ENCODE measurements at regions not wholly inside any gene's neighbourhood (a gene's known extent, or its start where the extent isn't known, plus 50 kb on each side); places are given as distances from the start of the nearest gene placed in this dataset.

DNA sequence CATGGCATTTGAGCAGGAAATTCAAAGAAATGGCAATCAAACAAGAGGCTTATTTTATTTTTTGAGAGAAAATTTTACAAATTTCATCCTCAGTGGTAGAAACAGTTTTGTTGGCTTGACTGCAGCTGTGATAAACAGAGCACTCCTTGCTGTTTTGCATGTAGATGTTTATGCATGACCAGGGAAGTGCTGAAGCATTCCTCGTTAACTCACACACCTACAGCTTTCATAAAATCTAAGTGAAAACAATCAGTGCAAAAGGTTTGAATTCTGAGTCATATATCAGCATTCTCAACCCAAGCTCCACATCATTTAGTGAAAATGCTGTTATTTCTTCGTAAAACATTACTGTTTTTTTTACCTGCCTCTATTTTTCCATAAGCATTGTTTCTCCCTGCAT, 146.6 kb upstream of the CCDC68 start:
- DNase-seq, result no peak
- no peaks in the 10 kb centered on the region for H3K9me3 ChIP-seq
- TF ChIP-seq POLR2A (IDR thresholded peaks at IDR 0.05), result no peak
- TF ChIP-seq, protein P1, sequence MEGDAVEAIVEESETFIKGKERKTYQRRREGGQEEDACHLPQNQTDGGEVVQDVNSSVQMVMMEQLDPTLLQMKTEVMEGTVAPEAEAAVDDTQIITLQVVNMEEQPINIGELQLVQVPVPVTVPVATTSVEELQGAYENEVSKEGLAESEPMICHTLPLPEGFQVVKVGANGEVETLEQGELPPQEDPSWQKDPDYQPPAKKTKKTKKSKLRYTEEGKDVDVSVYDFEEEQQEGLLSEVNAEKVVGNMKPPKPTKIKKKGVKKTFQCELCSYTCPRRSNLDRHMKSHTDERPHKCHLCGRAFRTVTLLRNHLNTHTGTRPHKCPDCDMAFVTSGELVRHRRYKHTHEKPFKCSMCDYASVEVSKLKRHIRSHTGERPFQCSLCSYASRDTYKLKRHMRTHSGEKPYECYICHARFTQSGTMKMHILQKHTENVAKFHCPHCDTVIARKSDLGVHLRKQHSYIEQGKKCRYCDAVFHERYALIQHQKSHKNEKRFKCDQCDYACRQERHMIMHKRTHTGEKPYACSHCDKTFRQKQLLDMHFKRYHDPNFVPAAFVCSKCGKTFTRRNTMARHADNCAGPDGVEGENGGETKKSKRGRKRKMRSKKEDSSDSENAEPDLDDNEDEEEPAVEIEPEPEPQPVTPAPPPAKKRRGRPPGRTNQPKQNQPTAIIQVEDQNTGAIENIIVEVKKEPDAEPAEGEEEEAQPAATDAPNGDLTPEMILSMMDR (IDR thresholded peaks at IDR 0.05), result no peak

DNA sequence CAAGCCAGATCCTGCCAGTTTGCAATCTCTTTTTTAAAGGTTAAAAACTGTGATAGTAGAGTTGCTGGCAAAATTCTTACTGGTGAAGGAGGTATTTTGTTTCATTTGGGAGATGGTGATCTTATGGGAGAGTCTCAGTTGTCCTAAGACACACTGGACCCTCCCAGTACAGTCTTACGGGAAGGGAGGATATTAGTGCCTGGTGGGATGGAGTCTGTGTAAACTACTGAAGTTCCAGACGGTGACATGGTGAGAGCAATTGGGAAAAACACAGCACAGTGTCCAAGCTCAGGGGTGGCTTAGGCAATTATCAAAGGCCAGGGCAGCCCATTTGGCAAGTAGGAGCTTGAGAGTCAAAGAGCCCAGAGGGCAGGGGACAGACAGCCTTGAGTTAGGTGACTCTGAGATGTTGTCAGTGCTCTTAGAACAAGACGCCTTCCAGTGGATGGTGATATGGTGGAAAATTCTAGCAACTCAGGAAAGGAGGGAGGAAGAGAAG, 143.7 kb upstream of the CCDC68 start:
- H3K4me1 ChIP-seq, result peaks cover 0 to 5% (median 0%) of the 10 kb centered on the region in 4 donors
- DNase-seq, result no peak
- H3K9me3 ChIP-seq, result no peaks in the 10 kb centered on the region
- H3K27ac ChIP-seq, result no peak overlapping the region
- H3K36me3 ChIP-seq, result no peaks in the 10 kb centered on the region
- H3K27me3 ChIP-seq, result no peaks in the 10 kb centered on the region
- no peak overlapping the region for H3K4me3 ChIP-seq
- TF ChIP-seq, protein P1 (IDR thresholded peaks at IDR 0.05), result no peak
- TF ChIP-seq POLR2A (IDR thresholded peaks at IDR 0.05), result no peak

More for the DNA sequence above, 146.6 kb upstream of the CCDC68 start:
- Histone ChIP-seq H3K4me3 (no peak overlapping the region), H3K27me3 (no peaks in the 10 kb centered on the region), H3K27ac (peak overlapping the region in 2 of 4 donors; percentile 6 to 59), H3K36me3 (no peaks in the 10 kb centered on the region), H3K4me1 (peaks cover 0 to 5% (median 0%) of the 10 kb centered on the region in 4 donors)

DNA sequence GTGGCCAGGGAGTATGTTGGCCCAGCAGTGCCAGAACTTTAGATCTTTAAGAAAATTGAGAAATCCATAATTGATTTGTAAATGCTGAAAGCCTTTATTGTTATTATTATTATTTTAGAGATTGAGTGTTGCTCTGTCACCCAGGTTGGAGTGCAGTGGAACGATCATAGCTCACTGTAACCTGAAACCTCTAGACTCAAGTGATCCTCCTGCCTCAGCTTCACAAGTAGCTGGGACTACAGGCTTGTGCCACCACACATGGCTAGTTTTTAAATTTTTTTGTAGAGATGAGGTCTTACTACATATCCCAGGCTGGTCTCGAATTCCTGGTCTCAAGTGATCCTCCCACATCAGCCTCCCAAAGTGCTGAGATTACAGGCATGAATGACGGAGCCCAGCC, 143.2 kb upstream of the CCDC68 start:
- DNase-seq, result no peak
- TF ChIP-seq POLR2A (IDR thresholded peaks at IDR 0.05), result no peak
- TF ChIP-seq, protein P1 (IDR thresholded peaks at IDR 0.05), result no peak
- Histone ChIP-seq H3K9me3 (no peaks in the 10 kb centered on the region), H3K36me3 (no peaks in the 10 kb centered on the region), H3K27me3 (no peaks in the 10 kb centered on the region), H3K4me1 (peaks cover 0 to 5% (median 0%) of the 10 kb centered on the region in 4 donors), H3K27ac (peak overlapping the region in 2 of 4 donors; percentile 25 to 44), H3K4me3 (no peak overlapping the region)

DNA sequence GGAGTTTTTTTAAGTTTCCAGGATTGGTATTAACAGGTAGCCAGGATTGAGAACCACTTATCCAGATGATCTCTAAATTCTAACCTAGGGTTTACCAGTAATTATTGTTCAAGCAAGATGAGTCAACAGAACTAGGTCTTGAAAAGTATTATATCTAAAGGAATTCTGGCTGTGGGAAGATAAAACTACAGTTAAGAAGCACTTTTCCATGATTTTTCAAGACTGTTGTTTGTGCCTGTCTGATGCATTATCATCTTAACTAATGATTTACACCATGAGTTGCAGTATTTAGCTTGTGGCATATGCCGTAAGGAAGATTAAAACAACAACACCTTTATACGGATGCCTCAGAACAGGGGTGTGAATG, 142.2 kb upstream of the CCDC68 start:
- H3K4me1 ChIP-seq, result peaks cover 0 to 10% (median 0%) of the 10 kb centered on the region in 4 donors
- H3K4me3 ChIP-seq, result no peak overlapping the region
- peak overlapping the region in 2 of 4 donors; percentile 25 to 44 for H3K27ac ChIP-seq
- no peak for TF ChIP-seq POLR2A (IDR thresholded peaks at IDR 0.05)
- TF ChIP-seq, protein P1 (IDR thresholded peaks at IDR 0.05), result no peak
- H3K36me3 ChIP-seq, result no peaks in the 10 kb centered on the region
- no peak for DNase-seq
- H3K9me3 ChIP-seq, result no peaks in the 10 kb centered on the region
- H3K27me3 ChIP-seq, result no peaks in the 10 kb centered on the region

DNA sequence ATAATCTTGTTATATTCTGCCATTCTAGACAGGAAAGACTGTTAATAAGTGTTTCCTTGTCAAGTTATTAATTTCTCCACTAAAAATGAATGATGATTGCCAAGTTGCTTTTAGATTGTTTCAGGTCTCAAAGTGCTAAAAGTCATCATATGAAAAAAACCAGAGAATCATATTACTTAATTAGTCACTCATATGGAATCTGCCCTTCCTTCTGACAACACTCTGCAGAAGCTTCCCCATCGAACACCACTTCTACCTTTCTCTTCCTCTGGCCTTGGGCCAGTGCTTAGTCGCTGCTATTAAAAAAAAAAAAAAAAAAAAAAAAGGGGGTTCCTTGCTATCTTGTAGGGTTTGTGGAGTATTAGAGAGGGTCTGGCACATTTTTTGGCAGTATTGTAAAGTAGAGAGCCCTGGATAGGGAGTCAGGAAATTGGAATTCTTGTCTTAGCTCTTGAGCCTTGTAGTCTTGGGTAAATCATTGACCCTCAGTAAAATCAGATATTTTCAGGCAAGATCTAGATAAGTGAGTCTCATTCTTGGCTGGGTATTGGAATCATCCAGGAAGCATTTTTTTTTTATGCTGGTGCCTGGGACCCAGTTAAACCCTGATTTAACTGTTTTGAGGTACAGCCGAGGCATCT, 141.7 kb upstream of the CCDC68 start:
- TF ChIP-seq, protein P1 (IDR thresholded peaks at IDR 0.05), result no peak
- TF ChIP-seq POLR2A (IDR thresholded peaks at IDR 0.05), result no peak
- H3K9me3 ChIP-seq, result no peaks in the 10 kb centered on the region
- H3K27ac ChIP-seq, result peak overlapping the region in 2 of 4 donors; percentile 25 to 44
- H3K4me3 ChIP-seq, result no peak overlapping the region
- H3K4me1 ChIP-seq, result peaks cover 0 to 10% (median 2%) of the 10 kb centered on the region in 4 donors
- no peaks in the 10 kb centered on the region for H3K27me3 ChIP-seq
- DNase-seq, result no peak
- no peaks in the 10 kb centered on the region for H3K36me3 ChIP-seq

All from Peyer's patch (tissue), 4 donors.